ENCODE measurements at regions not wholly inside any gene's neighbourhood (a gene's known extent, or its start where the extent isn't known, plus 50 kb on each side); places are given as distances from the start of the nearest gene placed in this dataset.
"Not testable (repeated sequence)": the region's sequence is repeated elsewhere in the genome, so short reads cannot be mapped to it uniquely, and the experiment has no call there.

- Mint-ChIP-seq H3K4me3 (no peak overlapping the region), H3K4me1 (no peaks in the 10 kb centered on the region), H3K36me3 (no peaks in the 10 kb centered on the region), H3K27ac (no peak overlapping the region), H3K9me3 (peaks cover 55% of the 10 kb centered on the region), H3K27me3 (ENCODE audit: low read depth) (no peaks in the 10 kb centered on the region)
- TF ChIP-seq CTCF (IDR thresholded peaks at IDR 0.05; ENCODE audit: unreplicated experiment) = no peak
- no peak for DNase-seq (ENCODE audit: low spot score in 2 of 2, unreplicated experiment in 2 of 2)
Measured at GRCh38 chr3:20456511-20456910, 270.5 kb upstream of the SGO1 start.

- H3K4me1 Mint-ChIP-seq = no peaks in the 10 kb centered on the region
- no peaks in the 10 kb centered on the region for H3K36me3 Mint-ChIP-seq
- no peak overlapping the region for H3K27ac Mint-ChIP-seq
- peaks cover 47% of the 10 kb centered on the region for H3K9me3 Mint-ChIP-seq
- H3K27me3 Mint-ChIP-seq (ENCODE audit: low read depth) = no peaks in the 10 kb centered on the region
- no peak for TF ChIP-seq CTCF (IDR thresholded peaks at IDR 0.05; ENCODE audit: unreplicated experiment)
- no peak overlapping the region for H3K4me3 Mint-ChIP-seq
- DNase-seq (ENCODE audit: low spot score in 2 of 2, unreplicated experiment in 2 of 2) = no peak
Measured at GRCh38 chr3:20451170-20451569, 265.2 kb upstream of the SGO1 start.

GRCh38 chr3:20450611-20451010, 264.6 kb upstream of the SGO1 start:
- Mint-ChIP-seq H3K27me3 (ENCODE audit: low read depth) (no peaks in the 10 kb centered on the region), H3K9me3 (peaks cover 45% of the 10 kb centered on the region), H3K36me3 (no peaks in the 10 kb centered on the region), H3K4me1 (no peaks in the 10 kb centered on the region), H3K27ac (no peak overlapping the region), H3K4me3 (no peak overlapping the region)
- DNase-seq (ENCODE audit: low spot score in 2 of 2, unreplicated experiment in 2 of 2) = no peak
- TF ChIP-seq CTCF (IDR thresholded peaks at IDR 0.05; ENCODE audit: unreplicated experiment) = no peak

GRCh38 chr3:20442846-20443245, 256.8 kb upstream of the SGO1 start:
- DNase-seq (ENCODE audit: low spot score in 2 of 2, unreplicated experiment in 2 of 2) = no peak
- H3K27me3 Mint-ChIP-seq (ENCODE audit: low read depth) = no peaks in the 10 kb centered on the region
- H3K4me3 Mint-ChIP-seq = no peak overlapping the region
- H3K27ac Mint-ChIP-seq = no peak overlapping the region
- H3K9me3 Mint-ChIP-seq = peaks cover 21% of the 10 kb centered on the region
- TF ChIP-seq CTCF (IDR thresholded peaks at IDR 0.05; ENCODE audit: unreplicated experiment) = no peak
- H3K36me3 Mint-ChIP-seq = no peaks in the 10 kb centered on the region
- H3K4me1 Mint-ChIP-seq = peaks cover 3% of the 10 kb centered on the region

- not testable (repeated sequence) for H3K27me3 Mint-ChIP-seq (ENCODE audit: low read depth); H3K27ac Mint-ChIP-seq; H3K4me1 Mint-ChIP-seq; DNase-seq (ENCODE audit: low spot score in 2 of 2, unreplicated experiment in 2 of 2); H3K4me3 Mint-ChIP-seq; H3K36me3 Mint-ChIP-seq
- H3K9me3 Mint-ChIP-seq = peaks cover 44% of the 10 kb centered on the region
Measured at GRCh38 chr3:20427268-20427667, 241.3 kb upstream of the SGO1 start.

GRCh38 chr3:20425138-20425537, 239.1 kb upstream of the SGO1 start:
- no peak overlapping the region for H3K27ac Mint-ChIP-seq
- no peak for DNase-seq (ENCODE audit: low spot score in 2 of 2, unreplicated experiment in 2 of 2)
- no peaks in the 10 kb centered on the region for H3K36me3 Mint-ChIP-seq
- no peaks in the 10 kb centered on the region for H3K4me1 Mint-ChIP-seq
- no peak for TF ChIP-seq CTCF (IDR thresholded peaks at IDR 0.05; ENCODE audit: unreplicated experiment)
- peaks cover 27% of the 10 kb centered on the region for H3K9me3 Mint-ChIP-seq
- H3K4me3 Mint-ChIP-seq = no peak overlapping the region
- H3K27me3 Mint-ChIP-seq (ENCODE audit: low read depth) = no peaks in the 10 kb centered on the region

Data from mesothelial cell of epicardium (in vitro differentiated cells).